Omental fat pad (tissue), 3 donors: ENCODE measurements at regions not wholly inside any gene's neighbourhood (a gene's known extent, or its start where the extent isn't known, plus 50 kb on each side); places are given as distances from the start of the nearest gene placed in this dataset.

Experiments used
- ATAC-seq: fragments of 150-250 bp; one replicate; pipeline ENCODE4 v1.9.1; 2016; ENCODE audit warnings: mild to moderate bottlenecking, moderate library complexity; ENCODE audit not compliant: low FRiP score
- DNase-seq: peaks from one replicate; pipeline ENCODE4 v3.0.0-alpha.2; 2019; ENCODE audit warnings: low spot score
- CTCF ChIP-seq, 3 donors: fragments of 450-650 bp; IDR thresholded peaks; one replicate each; pipeline ENCODE4 v1.5.1; 2016 to 2017; ENCODE audit warnings: antibody characterized with exemption in 3 of 3, mild to moderate bottlenecking in 3 of 3, moderate library complexity in 2 of 3

- ATAC-seq (no peak), DNase-seq (no peak)
- no peak for TF ChIP-seq CTCF (IDR thresholded peaks at IDR 0.05)
These were observed 299.7 kb upstream of the PRMT6 start for GRCh38 chr1:106756752-106757151.

GRCh38 chr1:106768077-106768476 lies 288.4 kb upstream of the PRMT6 start:
- ATAC-seq (no peak), DNase-seq (no peak)
- no peak for TF ChIP-seq CTCF (IDR thresholded peaks at IDR 0.05)

- ATAC-seq: no peak
- DNase-seq: no peak
- no peak for TF ChIP-seq CTCF (IDR thresholded peaks at IDR 0.05)
These were observed 288.0 kb upstream of the PRMT6 start for GRCh38 chr1:106768501-106768900.

- TF ChIP-seq CTCF (IDR thresholded peaks at IDR 0.05): no peak
- ATAC-seq: no peak
- DNase-seq: no peak
These were observed 283.3 kb upstream of the PRMT6 start for GRCh38 chr1:106773206-106773605.

- TF ChIP-seq CTCF (IDR thresholded peaks at IDR 0.05): no peak
- no peak for ATAC-seq
- no peak for DNase-seq
These were observed 276.4 kb upstream of the PRMT6 start for GRCh38 chr1:106780066-106780465.

GRCh38 chr1:106780806-106781569 lies 275.5 kb upstream of the PRMT6 start:
- no peak for DNase-seq
- ATAC-seq: no peak
- TF ChIP-seq CTCF (IDR thresholded peaks at IDR 0.05): no peak

GRCh38 chr1:106785176-106785575 lies 271.3 kb upstream of the PRMT6 start:
- no peak for TF ChIP-seq CTCF (IDR thresholded peaks at IDR 0.05)
- no peak for ATAC-seq
- DNase-seq: no peak
